CD4-positive, alpha-beta memory T cell (primary cell): ENCODE measurements at regions not wholly inside any gene's neighbourhood (a gene's known extent, or its start where the extent isn't known, plus 50 kb on each side); places are given as distances from the start of the nearest gene placed in this dataset.

Experiments used
- CTCF ChIA-PET: fragments of 350-600 bp; sonication (Branson Sonifier 250); formaldehyde crosslinking; loops from one replicate; lab custom pipeline; 2021; ENCODE audit warnings: inconsistent platforms; ENCODE audit not compliant: partially characterized antibody; lab: Charles Lee
- POLR2A ChIA-PET: fragments of 350-600 bp; sonication (Branson Sonifier 250); formaldehyde crosslinking; loops from one replicate; lab custom pipeline; 2021; ENCODE audit not compliant: partially characterized antibody; lab: Charles Lee
- DNase-seq, 5 donors: peaks; one replicate each; pipeline versions ENCODE4 v3.0.0 to v3.0.0-alpha.2; 2020 to 2022; ENCODE audit warnings: mixed read lengths in 1 of 5
- H3K27ac ChIP-seq: one replicate; pipeline ENCODE4 v1.7.0; 2013; ENCODE audit warnings: low read depth, low read length
- H3K27me3 ChIP-seq: 2 replicates; pipeline ENCODE4 v1.7.0; 2013; ENCODE audit warnings: mild to moderate bottlenecking, low read length, moderate library complexity; ENCODE audit not compliant: insufficient read depth
- H3K36me3 ChIP-seq: 2 replicates; pipeline ENCODE4 v1.7.0; 2013; ENCODE audit warnings: mild to moderate bottlenecking, low read length, moderate library complexity; ENCODE audit not compliant: insufficient read depth
- H3K4me1 ChIP-seq: 2 replicates; pipeline ENCODE4 v1.7.0; 2013; ENCODE audit warnings: mild to moderate bottlenecking, low read length, moderate library complexity; ENCODE audit not compliant: insufficient read depth
- H3K4me3 ChIP-seq, 2 donors: one replicate each; pipeline ENCODE4 v1.7.0; 2013; ENCODE audit warnings: low read length in 2 of 2, mild to moderate bottlenecking in 1 of 2
- H3K9me3 ChIP-seq, 2 donors: one replicate each; pipeline ENCODE4 v1.7.0; 2013; ENCODE audit warnings: low read length in 2 of 2, control low read depth in 1 of 2; ENCODE audit not compliant: control insufficient read depth in 1 of 2
- H3K27ac Mint-ChIP-seq, 7 donors: one replicate each; pipeline ENCODE4 v1.8.0; 2020 to 2021; ENCODE audit warnings: mixed read lengths in 7 of 7, mild to moderate bottlenecking in 6 of 7, inconsistent platforms in 3 of 7, moderate library complexity in 3 of 7
- H3K27me3 Mint-ChIP-seq, 2 donors: one replicate each; pipeline ENCODE4 v1.8.0; 2020 to 2021; ENCODE audit warnings: mixed read lengths in 2 of 2
- H3K36me3 Mint-ChIP-seq, 2 donors: one replicate each; pipeline ENCODE4 v1.8.0; 2020 to 2021; ENCODE audit warnings: mixed read lengths in 2 of 2, inconsistent platforms in 1 of 2, mild to moderate bottlenecking in 1 of 2
- H3K4me1 Mint-ChIP-seq, 4 donors: one replicate each; pipeline ENCODE4 v1.8.0; 2020 to 2021; ENCODE audit warnings: mixed read lengths in 4 of 4, mild to moderate bottlenecking in 1 of 4
- H3K4me3 Mint-ChIP-seq, 8 donors: one replicate each; pipeline ENCODE4 v1.8.0; 2020 to 2021; ENCODE audit warnings: mixed read lengths in 8 of 8, mild to moderate bottlenecking in 7 of 8, moderate library complexity in 6 of 8, inconsistent platforms in 3 of 8
- H3K9me3 Mint-ChIP-seq, 8 donors: one replicate each; pipeline ENCODE4 v1.8.0; 2020 to 2021; ENCODE audit warnings: mixed read lengths in 8 of 8, mild to moderate bottlenecking in 5 of 8, inconsistent platforms in 3 of 8, moderate library complexity in 1 of 8
- intact Hi-C: fragments of 100-400 bp; cut with micrococcal nuclease; formaldehyde crosslinking; loops from one replicate; pipeline ENCODE4 v1.15.1; 2023

GRCh38 chr2:145190031-145190703, 670.2 kb upstream of the ZEB2 start:
- Mint-ChIP-seq H3K4me1 (no peaks in the 10 kb centered on the region), H3K4me3 (no peak overlapping the region), H3K27ac (no peak overlapping the region), H3K36me3 (no peaks in the 10 kb centered on the region), H3K27me3 (peaks cover 0 to 1% of the 10 kb centered on the region in 2 donors), H3K9me3 (peaks cover 0 to 3% (median 0%) of the 10 kb centered on the region in 8 donors)
- ChIA-PET CTCF (no interaction called here), POLR2A (no interaction called here)
- intact Hi-C loops = no loop called here
- no peaks in the 10 kb centered on the region for H3K27me3 ChIP-seq
- no peak for DNase-seq
- H3K36me3 ChIP-seq = no peaks in the 10 kb centered on the region
- H3K4me3 ChIP-seq = no peak overlapping the region
- no peaks in the 10 kb centered on the region for H3K9me3 ChIP-seq
- no peaks in the 10 kb centered on the region for H3K4me1 ChIP-seq
- no peak overlapping the region for H3K27ac ChIP-seq

GRCh38 chr2:145186303-145186702, 666.4 kb upstream of the ZEB2 start:
- H3K36me3 Mint-ChIP-seq = no peaks in the 10 kb centered on the region
- H3K4me1 ChIP-seq = no peaks in the 10 kb centered on the region
- ChIA-PET POLR2A (no interaction called here), CTCF (no interaction called here)
- H3K4me1 Mint-ChIP-seq = no peaks in the 10 kb centered on the region
- H3K36me3 ChIP-seq = no peaks in the 10 kb centered on the region
- no peaks in the 10 kb centered on the region for H3K9me3 ChIP-seq
- no peak overlapping the region for H3K4me3 Mint-ChIP-seq
- peaks cover 0 to 3% (median 0%) of the 10 kb centered on the region in 8 donors for H3K9me3 Mint-ChIP-seq
- no peak overlapping the region for H3K27ac ChIP-seq
- no peak overlapping the region for H3K27ac Mint-ChIP-seq
- peaks cover 0 to 1% of the 10 kb centered on the region in 2 donors for H3K27me3 Mint-ChIP-seq
- intact Hi-C loops = no loop called here
- no peak overlapping the region for H3K4me3 ChIP-seq
- no peak for DNase-seq
- no peaks in the 10 kb centered on the region for H3K27me3 ChIP-seq

GRCh38 chr2:145185696-145186095, 665.8 kb upstream of the ZEB2 start:
- Mint-ChIP-seq H3K4me3 (no peak overlapping the region), H3K4me1 (no peaks in the 10 kb centered on the region), H3K27me3 (peaks cover 0 to 1% of the 10 kb centered on the region in 2 donors), H3K36me3 (no peaks in the 10 kb centered on the region), H3K27ac (no peak overlapping the region), H3K9me3 (peaks cover 0 to 3% (median 0%) of the 10 kb centered on the region in 8 donors)
- Histone ChIP-seq H3K27ac (no peak overlapping the region), H3K27me3 (no peaks in the 10 kb centered on the region), H3K4me1 (no peaks in the 10 kb centered on the region), H3K9me3 (no peaks in the 10 kb centered on the region), H3K36me3 (no peaks in the 10 kb centered on the region), H3K4me3 (no peak overlapping the region)
- ChIA-PET POLR2A (no interaction called here), CTCF (no interaction called here)
- no peak for DNase-seq
- intact Hi-C loops = no loop called here

- no peaks in the 10 kb centered on the region for H3K9me3 ChIP-seq
- POLR2A ChIA-PET = no interaction called here
- intact Hi-C loops = no loop called here
- H3K4me1 Mint-ChIP-seq = no peaks in the 10 kb centered on the region
- H3K4me3 ChIP-seq = no peak overlapping the region
- H3K9me3 Mint-ChIP-seq = peaks cover 0 to 3% (median 0%) of the 10 kb centered on the region in 8 donors
- H3K4me3 Mint-ChIP-seq = no peak overlapping the region
- H3K27me3 ChIP-seq = no peaks in the 10 kb centered on the region
- no peak overlapping the region for H3K27ac ChIP-seq
- H3K27ac Mint-ChIP-seq = no peak overlapping the region
- H3K27me3 Mint-ChIP-seq = peaks cover 0 to 1% of the 10 kb centered on the region in 2 donors
- DNase-seq = no peak
- no peaks in the 10 kb centered on the region for H3K36me3 ChIP-seq
- H3K4me1 ChIP-seq = no peaks in the 10 kb centered on the region
- CTCF ChIA-PET = no interaction called here
- no peaks in the 10 kb centered on the region for H3K36me3 Mint-ChIP-seq
Observed at GRCh38 chr2:145184741-145185651, 665.1 kb upstream of the ZEB2 start.

GRCh38 chr2:145169285-145169684, 649.4 kb upstream of the ZEB2 start:
- no peak overlapping the region for H3K27ac Mint-ChIP-seq
- CTCF ChIA-PET = no interaction called here
- intact Hi-C loops = no loop called here

GRCh38 chr2:145168091-145168490, 648.2 kb upstream of the ZEB2 start:
- POLR2A ChIA-PET = no interaction called here
- CTCF ChIA-PET = no interaction called here
- Histone ChIP-seq H3K9me3 (no peaks in the 10 kb centered on the region), H3K4me1 (no peaks in the 10 kb centered on the region), H3K27ac (no peak overlapping the region), H3K27me3 (no peaks in the 10 kb centered on the region), H3K36me3 (no peaks in the 10 kb centered on the region), H3K4me3 (no peak overlapping the region)
- no peak for DNase-seq
- intact Hi-C loops = no loop called here
- peaks cover 0 to 3% (median 0%) of the 10 kb centered on the region in 8 donors for H3K9me3 Mint-ChIP-seq
- no peaks in the 10 kb centered on the region for H3K36me3 Mint-ChIP-seq
- H3K27me3 Mint-ChIP-seq = no peaks in the 10 kb centered on the region
- H3K4me1 Mint-ChIP-seq = no peaks in the 10 kb centered on the region
- H3K4me3 Mint-ChIP-seq = no peak overlapping the region
- H3K27ac Mint-ChIP-seq = no peak overlapping the region

More at GRCh38 chr2:145169285-145169684, 649.4 kb upstream of the ZEB2 start:
- no peak for DNase-seq
- Histone ChIP-seq H3K9me3 (no peaks in the 10 kb centered on the region), H3K4me3 (no peak overlapping the region), H3K27ac (no peak overlapping the region), H3K36me3 (no peaks in the 10 kb centered on the region), H3K4me1 (no peaks in the 10 kb centered on the region), H3K27me3 (no peaks in the 10 kb centered on the region)
- peaks cover 0 to 3% (median 0%) of the 10 kb centered on the region in 8 donors for H3K9me3 Mint-ChIP-seq
- H3K4me3 Mint-ChIP-seq = no peak overlapping the region
- POLR2A ChIA-PET = no interaction called here
- H3K27me3 Mint-ChIP-seq = no peaks in the 10 kb centered on the region
- H3K36me3 Mint-ChIP-seq = no peaks in the 10 kb centered on the region
- H3K4me1 Mint-ChIP-seq = no peaks in the 10 kb centered on the region

GRCh38 chr2:145166731-145167302, 646.9 kb upstream of the ZEB2 start:
- H3K27me3 ChIP-seq = no peaks in the 10 kb centered on the region
- Mint-ChIP-seq H3K36me3 (no peaks in the 10 kb centered on the region), H3K4me3 (no peak overlapping the region), H3K9me3 (peaks cover 0 to 2% (median 0%) of the 10 kb centered on the region in 8 donors), H3K27me3 (no peaks in the 10 kb centered on the region), H3K4me1 (no peaks in the 10 kb centered on the region), H3K27ac (no peak overlapping the region)
- H3K27ac ChIP-seq = no peak overlapping the region
- H3K4me3 ChIP-seq = no peak overlapping the region
- H3K36me3 ChIP-seq = no peaks in the 10 kb centered on the region
- intact Hi-C loops = no loop called here
- no peak for DNase-seq
- POLR2A ChIA-PET = no interaction called here
- no peaks in the 10 kb centered on the region for H3K9me3 ChIP-seq
- H3K4me1 ChIP-seq = no peaks in the 10 kb centered on the region
- CTCF ChIA-PET = no interaction called here
